GM23338 (cell line): ENCODE measurements at regions not wholly inside any gene's neighbourhood (a gene's known extent, or its start where the extent isn't known, plus 50 kb on each side); places are given as distances from the start of the nearest gene placed in this dataset.

Experiments used
- ATAC-seq: fragments of 200-7000 bp; cut with Tn5 transposase; 3 replicates; pipeline ENCODE4 v1.9.1; 2020
- DNase-seq: peaks from one replicate; pipeline ENCODE4 v3.0.0-alpha.2; 2015; ENCODE audit warnings: low spot score
- H2AFZ ChIP-seq: fragments of 200-600 bp; sonication (generic); 2 replicates; pipeline ENCODE4 v1.8.0; 2016; ENCODE audit warnings: antibody characterized with exemption, mild to moderate bottlenecking, moderate library complexity
- H3F3A ChIP-seq: fragments of 200-600 bp; sonication (generic); replicated peaks from 2 replicates; pipeline ENCODE4 v1.8.0; 2017; ENCODE audit warnings: antibody characterized with exemption, mixed run types, low read depth
- H3K27ac ChIP-seq: fragments of 200-600 bp; sonication (generic); 2 replicates; pipeline ENCODE4 v1.6.1; 2016; ENCODE audit warnings: low read depth
- H3K27me3 ChIP-seq: fragments of 200-600 bp; sonication (generic); 2 replicates; pipeline ENCODE4 v1.8.0; 2016; ENCODE audit warnings: mild to moderate bottlenecking, mixed run types, moderate library complexity; ENCODE audit not compliant: insufficient read depth
- H3K36me3 ChIP-seq: fragments of 200-600 bp; sonication (generic); 2 replicates; pipeline ENCODE4 v1.8.0; 2016; ENCODE audit warnings: mild to moderate bottlenecking; ENCODE audit not compliant: insufficient read depth
- H3K4me1 ChIP-seq: fragments of 200-600 bp; sonication (generic); 2 replicates; pipeline ENCODE4 v1.8.0; 2016; ENCODE audit warnings: mild to moderate bottlenecking, moderate library complexity; ENCODE audit not compliant: insufficient read depth
- H3K4me2 ChIP-seq: fragments of 200-600 bp; sonication (generic); 2 replicates; pipeline ENCODE4 v1.7.1; 2017; ENCODE audit warnings: mixed run types
- H3K4me3 ChIP-seq: fragments of 200-600 bp; sonication (generic); 2 replicates; pipeline ENCODE4 v1.6.1; 2016; ENCODE audit warnings: mixed run types
- H3K79me2 ChIP-seq: fragments of 200-600 bp; sonication (generic); replicated peaks from 2 replicates; pipeline ENCODE4 v1.8.0; 2017; ENCODE audit warnings: mild to moderate bottlenecking; ENCODE audit not compliant: insufficient read depth
- H3K9me2 ChIP-seq: fragments of 200-600 bp; sonication (generic); 2 replicates; pipeline ENCODE4 v1.8.0; 2017; ENCODE audit not compliant: insufficient read depth
- H4K20me1 ChIP-seq: fragments of 200-600 bp; sonication (generic); replicated peaks from 2 replicates; pipeline ENCODE4 v1.8.0; 2017; ENCODE audit warnings: mild to moderate bottlenecking; ENCODE audit not compliant: insufficient read depth
- H3K27ac Mint-ChIP-seq: 2 replicates; pipeline ENCODE4 v1.8.0; 2020; ENCODE audit warnings: inconsistent platforms, mild to moderate bottlenecking, moderate library complexity, mixed read lengths
- H3K27me3 Mint-ChIP-seq: 3 replicates; pipeline ENCODE4 v1.8.0; 2022; ENCODE audit warnings: low read depth, mild to moderate bottlenecking, moderate library complexity, mixed read lengths, inconsistent platforms; ENCODE audit not compliant: insufficient read depth, poor library complexity
- H3K36me3 Mint-ChIP-seq: 3 replicates; pipeline ENCODE4 v1.8.0; 2021; ENCODE audit warnings: low read depth, mild to moderate bottlenecking, inconsistent platforms, moderate library complexity, mixed read lengths
- H3K4me1 Mint-ChIP-seq: 3 replicates; pipeline ENCODE4 v1.8.0; 2020; ENCODE audit warnings: mild to moderate bottlenecking, inconsistent platforms, mixed read lengths
- H3K4me3 Mint-ChIP-seq: 3 replicates; pipeline ENCODE4 v1.8.0; 2021; ENCODE audit warnings: moderate library complexity, mild to moderate bottlenecking, inconsistent platforms, mixed read lengths
- H3K9me3 Mint-ChIP-seq: 3 replicates; pipeline ENCODE4 v1.8.0; 2020; ENCODE audit warnings: moderate library complexity, mild to moderate bottlenecking, inconsistent platforms, mixed read lengths
- EZH2 ChIP-seq: fragments of 200-600 bp; sonication (generic); IDR thresholded peaks from one replicate; pipeline ENCODE4 v1.8.0; 2017; ENCODE audit warnings: antibody characterized with exemption, mild to moderate bottlenecking, low read depth; ENCODE audit not compliant: unreplicated experiment
- EZH2phosphoT487 ChIP-seq: fragments of 200-600 bp; sonication (generic); IDR thresholded peaks from one replicate; pipeline ENCODE4 v1.8.1; 2018; ENCODE audit warnings: antibody characterized with exemption; ENCODE audit not compliant: unreplicated experiment
- JUNB ChIP-seq: IDR thresholded peaks from one replicate; pipeline ENCODE4 v1.6.1; 2016; ENCODE audit warnings: antibody characterized with exemption; ENCODE audit not compliant: unreplicated experiment
- NANOG ChIP-seq: IDR thresholded peaks from 2 replicates; pipeline ENCODE4 v1.6.1; 2016; ENCODE audit warnings: antibody characterized with exemption, borderline replicate concordance
- POLR2AphosphoS5 ChIP-seq: IDR thresholded peaks from 2 replicates; pipeline ENCODE4 v1.6.1; 2016; ENCODE audit warnings: antibody characterized with exemption, low read depth
- STAT1 ChIP-seq: IDR thresholded peaks from one replicate; pipeline ENCODE4 v1.6.1; 2016; ENCODE audit warnings: antibody characterized with exemption; ENCODE audit not compliant: unreplicated experiment
- ZNF114 ChIP-seq: fragments of 250-450 bp; sonication (Bioruptor Pico); IDR thresholded peaks from 2 replicates; pipeline ENCODE4 v1.5.0; 2020; ENCODE audit warnings: mild to moderate bottlenecking, moderate library complexity
- ZNF462 ChIP-seq: fragments of 250-450 bp; sonication (Bioruptor Pico); IDR thresholded peaks from 2 replicates; pipeline ENCODE4 v1.5.0; 2020; ENCODE audit warnings: mild to moderate bottlenecking, moderate library complexity

- TF ChIP-seq ZNF462 (CRISPR knock-in tag) (no peak), NANOG (no peak), STAT1 (no peak), EZH2 (no peak), ZNF114 (CRISPR knock-in tag) (no peak), JUNB (no peak), POLR2AphosphoS5 (no peak)
Observed at GRCh38 chr20:12902992-12903391, 105.8 kb upstream of the SPTLC3 start (continued).

- no peaks in the 10 kb centered on the region for H3K36me3 Mint-ChIP-seq
- no peaks in the 10 kb centered on the region for H3K36me3 ChIP-seq
- H3K27ac ChIP-seq: no peak overlapping the region
- no peaks in the 10 kb centered on the region for H3K27me3 ChIP-seq
- H3K9me2 ChIP-seq: no peaks in the 10 kb centered on the region
- H3K27ac Mint-ChIP-seq: no peak overlapping the region; the same call in 1 of the 2 replicates
- H3K4me1 ChIP-seq: peaks cover 3% of the 10 kb centered on the region
- no peaks in the 10 kb centered on the region for H3K9me3 Mint-ChIP-seq
- peaks cover 6% of the 10 kb centered on the region for H3K4me1 Mint-ChIP-seq
- H2AFZ ChIP-seq: peak overlapping the region; percentile 23; the same call in 1 of the 2 replicates
- no peak overlapping the region for H3K4me2 ChIP-seq
- DNase-seq (no peak), ATAC-seq (no peak)
- no peaks in the 10 kb centered on the region for H4K20me1 ChIP-seq
- no peaks in the 10 kb centered on the region for H3F3A ChIP-seq
- H3K79me2 ChIP-seq: no peaks in the 10 kb centered on the region
- H3K27me3 Mint-ChIP-seq: no peaks in the 10 kb centered on the region
- H3K4me3 ChIP-seq: no peak overlapping the region
- no peak overlapping the region for H3K4me3 Mint-ChIP-seq
- TF ChIP-seq ZNF114 (CRISPR knock-in tag): no peak
- no peak for TF ChIP-seq ZNF462 (CRISPR knock-in tag)
- TF ChIP-seq NANOG: no peak
- TF ChIP-seq EZH2phosphoT487: no peak
Observed at GRCh38 chr20:12906361-12906760, 102.4 kb upstream of the SPTLC3 start.
